GM21515 (cell line): ENCODE measurements at regions not wholly inside any gene's neighbourhood (a gene's known extent, or its start where the extent isn't known, plus 50 kb on each side); places are given as distances from the start of the nearest gene placed in this dataset.
"Not testable (repeated sequence)": the region's sequence is repeated elsewhere in the genome, so short reads cannot be mapped to it uniquely, and the experiment has no call there.

ENCODE experiments used
- ATAC-seq: cut with Tn5 transposase; IDR thresholded peaks from one replicate; pipeline ENCODE4 v1.9.1; 2021; ENCODE audit not compliant: unreplicated experiment

GRCh38 chr4:77438549-77438948 lies 167.1 kb upstream of the CXCL13 start:
- ATAC-seq: no peak

GRCh38 chr4:77443941-77444340 lies 161.7 kb upstream of the CXCL13 start:
- ATAC-seq: no peak

- no peak for ATAC-seq
These were observed 159.8 kb upstream of the CXCL13 start for GRCh38 chr4:77445823-77446222.

GRCh38 chr4:77446601-77447000 lies 159.0 kb upstream of the CXCL13 start:
- no peak for ATAC-seq

- no peak for ATAC-seq
These were observed 156.4 kb upstream of the CXCL13 start for GRCh38 chr4:77449171-77449570.

GRCh38 chr4:77450006-77450405 lies 155.6 kb upstream of the CXCL13 start:
- ATAC-seq: no peak

- ATAC-seq: no peak
These were observed 154.1 kb upstream of the CXCL13 start for GRCh38 chr4:77451530-77451929.

- not testable (repeated sequence) for ATAC-seq
These were observed 153.5 kb upstream of the CXCL13 start for GRCh38 chr4:77452117-77452516.

- no peak for ATAC-seq
These were observed 151.7 kb upstream of the CXCL13 start for GRCh38 chr4:77453911-77454310.

GRCh38 chr4:77454858-77455257 lies 150.8 kb upstream of the CXCL13 start:
- ATAC-seq: no peak

GRCh38 chr4:77464100-77464499 lies 141.5 kb upstream of the CXCL13 start:
- ATAC-seq: not testable (repeated sequence)

- ATAC-seq: no peak
These were observed 140.3 kb upstream of the CXCL13 start for GRCh38 chr4:77465271-77465670.

- no peak for ATAC-seq
These were observed 139.2 kb upstream of the CXCL13 start for GRCh38 chr4:77466430-77466829.

- no peak for ATAC-seq
These were observed 133.7 kb upstream of the CXCL13 start for GRCh38 chr4:77471821-77472495.

GRCh38 chr4:77473509-77473908 lies 132.1 kb upstream of the CXCL13 start:
- no peak for ATAC-seq

- ATAC-seq: no peak
These were observed 123.8 kb upstream of the CXCL13 start for GRCh38 chr4:77481856-77482255.

- no peak for ATAC-seq
These were observed 116.7 kb upstream of the CXCL13 start for GRCh38 chr4:77488882-77489281.

- ATAC-seq: no peak
These were observed 112.4 kb upstream of the CXCL13 start for GRCh38 chr4:77493120-77493752.

- no peak for ATAC-seq
These were observed 111.6 kb upstream of the CXCL13 start for GRCh38 chr4:77493829-77494551.

GRCh38 chr4:77496457-77496856 lies 109.2 kb upstream of the CXCL13 start:
- ATAC-seq: no peak

GRCh38 chr4:77500801-77501200 lies 104.8 kb upstream of the CXCL13 start:
- no peak for ATAC-seq

GRCh38 chr4:77501240-77501639 lies 104.4 kb upstream of the CXCL13 start:
- no peak for ATAC-seq
